ENCODE measurements at regions not wholly inside any gene's neighbourhood (a gene's known extent, or its start where the extent isn't known, plus 50 kb on each side); places are given as distances from the start of the nearest gene placed in this dataset.

DNA sequence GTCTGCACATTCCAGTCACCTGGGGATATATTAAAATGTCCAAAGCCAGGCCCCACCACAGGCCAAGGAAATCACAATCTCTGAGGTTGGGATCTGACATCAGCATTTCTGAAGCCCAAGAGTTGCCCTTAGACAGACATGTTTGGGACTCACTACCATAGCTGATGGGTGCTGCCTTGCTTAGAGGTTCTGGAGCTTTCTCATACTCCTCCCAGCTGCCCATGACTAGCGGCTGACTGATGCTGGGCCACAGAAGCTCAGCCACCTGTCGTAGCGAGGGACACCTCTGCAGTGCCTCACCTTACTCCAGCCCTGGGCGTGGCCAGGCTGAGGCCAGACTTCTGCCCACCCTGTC, 58.8 kb upstream of the XCR1 start:
- ATAC-seq: no peak
- TF ChIP-seq ZFP30 (CRISPR knock-in tag; IDR thresholded peaks at IDR 0.05): no peak
- TF ChIP-seq ZNF8 (CRISPR knock-in tag; IDR thresholded peaks at IDR 0.05): no peak
- TF ChIP-seq PPARA (CRISPR knock-in tag; IDR thresholded peaks at IDR 0.05; ENCODE audit: borderline replicate concordance): no peak
- TF ChIP-seq, protein P1, sequence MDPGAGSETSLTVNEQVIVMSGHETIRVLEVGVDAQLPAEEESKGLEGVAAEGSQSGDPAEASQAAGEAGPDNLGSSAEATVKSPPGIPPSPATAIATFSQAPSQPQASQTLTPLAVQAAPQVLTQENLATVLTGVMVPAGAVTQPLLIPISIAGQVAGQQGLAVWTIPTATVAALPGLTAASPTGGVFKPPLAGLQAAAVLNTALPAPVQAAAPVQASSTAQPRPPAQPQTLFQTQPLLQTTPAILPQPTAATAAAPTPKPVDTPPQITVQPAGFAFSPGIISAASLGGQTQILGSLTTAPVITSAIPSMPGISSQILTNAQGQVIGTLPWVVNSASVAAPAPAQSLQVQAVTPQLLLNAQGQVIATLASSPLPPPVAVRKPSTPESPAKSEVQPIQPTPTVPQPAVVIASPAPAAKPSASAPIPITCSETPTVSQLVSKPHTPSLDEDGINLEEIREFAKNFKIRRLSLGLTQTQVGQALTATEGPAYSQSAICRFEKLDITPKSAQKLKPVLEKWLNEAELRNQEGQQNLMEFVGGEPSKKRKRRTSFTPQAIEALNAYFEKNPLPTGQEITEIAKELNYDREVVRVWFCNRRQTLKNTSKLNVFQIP (CRISPR knock-in tag; IDR thresholded peaks at IDR 0.05; ENCODE audit: borderline replicate concordance, low read depth): no peak
- no peak for TF ChIP-seq TOX (CRISPR knock-in tag; IDR thresholded peaks at IDR 0.05; ENCODE audit: borderline replicate concordance)
- TF ChIP-seq, protein P2, sequence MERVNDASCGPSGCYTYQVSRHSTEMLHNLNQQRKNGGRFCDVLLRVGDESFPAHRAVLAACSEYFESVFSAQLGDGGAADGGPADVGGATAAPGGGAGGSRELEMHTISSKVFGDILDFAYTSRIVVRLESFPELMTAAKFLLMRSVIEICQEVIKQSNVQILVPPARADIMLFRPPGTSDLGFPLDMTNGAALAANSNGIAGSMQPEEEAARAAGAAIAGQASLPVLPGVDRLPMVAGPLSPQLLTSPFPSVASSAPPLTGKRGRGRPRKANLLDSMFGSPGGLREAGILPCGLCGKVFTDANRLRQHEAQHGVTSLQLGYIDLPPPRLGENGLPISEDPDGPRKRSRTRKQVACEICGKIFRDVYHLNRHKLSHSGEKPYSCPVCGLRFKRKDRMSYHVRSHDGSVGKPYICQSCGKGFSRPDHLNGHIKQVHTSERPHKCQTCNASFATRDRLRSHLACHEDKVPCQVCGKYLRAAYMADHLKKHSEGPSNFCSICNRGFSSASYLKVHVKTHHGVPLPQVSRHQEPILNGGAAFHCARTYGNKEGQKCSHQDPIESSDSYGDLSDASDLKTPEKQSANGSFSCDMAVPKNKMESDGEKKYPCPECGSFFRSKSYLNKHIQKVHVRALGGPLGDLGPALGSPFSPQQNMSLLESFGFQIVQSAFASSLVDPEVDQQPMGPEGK (CRISPR knock-in tag; IDR thresholded peaks at IDR 0.05; ENCODE audit: borderline replicate concordance): no peak

DNA sequence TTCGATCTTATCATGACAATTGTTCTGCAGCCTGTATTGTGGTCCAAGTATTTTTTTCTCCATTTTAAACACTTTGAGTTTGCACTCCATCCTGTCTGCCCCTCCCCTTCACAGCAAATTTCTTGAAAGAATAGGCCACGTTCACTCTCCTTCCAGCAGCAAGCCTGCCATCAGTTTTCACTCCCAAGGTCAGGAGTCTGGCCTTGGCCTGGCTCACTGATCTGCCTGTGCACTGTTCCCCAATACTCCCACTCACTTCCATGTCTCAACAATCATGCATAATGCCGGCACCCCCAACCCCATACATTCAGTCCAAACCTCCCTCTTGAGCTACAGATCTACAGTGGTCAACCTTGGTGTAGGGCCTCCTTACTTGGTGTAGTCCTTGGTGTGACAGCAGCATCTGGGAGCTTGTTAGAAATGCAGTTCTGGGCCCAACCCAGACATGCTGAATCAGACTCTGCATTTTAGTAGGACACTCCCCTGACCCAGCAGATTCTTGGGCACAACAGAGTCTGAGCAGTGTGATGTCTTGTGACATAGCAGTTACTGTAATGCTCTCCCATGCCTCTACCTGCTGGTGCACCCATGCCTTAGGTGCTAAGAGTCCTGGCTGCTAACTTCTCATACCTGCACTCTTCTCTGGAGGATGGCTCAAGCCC, 58.3 kb upstream of the XCR1 start:
- TF ChIP-seq ZFP30 (CRISPR knock-in tag; IDR thresholded peaks at IDR 0.05): no peak
- no peak for ATAC-seq

DNA sequence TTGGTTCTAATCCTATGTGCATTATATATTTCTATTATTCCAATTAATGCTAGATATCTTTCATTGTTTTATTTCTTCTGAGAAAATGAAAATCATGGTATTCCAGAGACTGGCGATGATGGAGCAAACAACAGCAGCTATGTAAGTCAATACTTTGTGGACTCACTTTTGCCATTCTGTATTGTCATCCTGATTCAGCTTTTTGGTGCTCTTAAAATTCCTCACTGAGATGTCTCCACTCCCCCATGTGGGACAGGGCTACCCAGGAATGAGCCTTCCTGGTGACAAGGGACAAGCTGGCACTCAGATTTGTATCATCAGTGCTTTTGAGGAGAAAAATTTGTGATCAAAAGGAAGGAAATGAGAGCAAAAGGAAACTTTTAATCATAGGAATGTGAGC, 56.7 kb upstream of the XCR1 start:
- TF ChIP-seq, protein P2 (CRISPR knock-in tag; IDR thresholded peaks at IDR 0.05; ENCODE audit: borderline replicate concordance): no peak
- TF ChIP-seq TOX (CRISPR knock-in tag; IDR thresholded peaks at IDR 0.05; ENCODE audit: borderline replicate concordance): no peak
- no peak for TF ChIP-seq GLIS3 (CRISPR knock-in tag; IDR thresholded peaks at IDR 0.05)
- TF ChIP-seq TCF4 (CRISPR knock-in tag; IDR thresholded peaks at IDR 0.05; ENCODE audit: borderline replicate concordance): no peak
- TF ChIP-seq ZNF8 (CRISPR knock-in tag; IDR thresholded peaks at IDR 0.05): no peak
- TF ChIP-seq SNAI2 (CRISPR knock-in tag; IDR thresholded peaks at IDR 0.05): no peak
- TF ChIP-seq PPARA (CRISPR knock-in tag; IDR thresholded peaks at IDR 0.05; ENCODE audit: borderline replicate concordance): no peak
- TF ChIP-seq OSR1 (CRISPR knock-in tag; IDR thresholded peaks at IDR 0.05): no peak
- no peak for TF ChIP-seq ZFP3 (CRISPR knock-in tag; IDR thresholded peaks at IDR 0.05)
- TF ChIP-seq, protein P3, sequence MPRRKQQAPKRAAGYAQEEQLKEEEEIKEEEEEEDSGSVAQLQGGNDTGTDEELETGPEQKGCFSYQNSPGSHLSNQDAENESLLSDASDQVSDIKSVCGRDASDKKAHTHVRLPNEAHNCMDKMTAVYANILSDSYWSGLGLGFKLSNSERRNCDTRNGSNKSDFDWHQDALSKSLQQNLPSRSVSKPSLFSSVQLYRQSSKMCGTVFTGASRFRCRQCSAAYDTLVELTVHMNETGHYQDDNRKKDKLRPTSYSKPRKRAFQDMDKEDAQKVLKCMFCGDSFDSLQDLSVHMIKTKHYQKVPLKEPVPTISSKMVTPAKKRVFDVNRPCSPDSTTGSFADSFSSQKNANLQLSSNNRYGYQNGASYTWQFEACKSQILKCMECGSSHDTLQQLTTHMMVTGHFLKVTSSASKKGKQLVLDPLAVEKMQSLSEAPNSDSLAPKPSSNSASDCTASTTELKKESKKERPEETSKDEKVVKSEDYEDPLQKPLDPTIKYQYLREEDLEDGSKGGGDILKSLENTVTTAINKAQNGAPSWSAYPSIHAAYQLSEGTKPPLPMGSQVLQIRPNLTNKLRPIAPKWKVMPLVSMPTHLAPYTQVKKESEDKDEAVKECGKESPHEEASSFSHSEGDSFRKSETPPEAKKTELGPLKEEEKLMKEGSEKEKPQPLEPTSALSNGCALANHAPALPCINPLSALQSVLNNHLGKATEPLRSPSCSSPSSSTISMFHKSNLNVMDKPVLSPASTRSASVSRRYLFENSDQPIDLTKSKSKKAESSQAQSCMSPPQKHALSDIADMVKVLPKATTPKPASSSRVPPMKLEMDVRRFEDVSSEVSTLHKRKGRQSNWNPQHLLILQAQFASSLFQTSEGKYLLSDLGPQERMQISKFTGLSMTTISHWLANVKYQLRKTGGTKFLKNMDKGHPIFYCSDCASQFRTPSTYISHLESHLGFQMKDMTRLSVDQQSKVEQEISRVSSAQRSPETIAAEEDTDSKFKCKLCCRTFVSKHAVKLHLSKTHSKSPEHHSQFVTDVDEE (CRISPR knock-in tag; IDR thresholded peaks at IDR 0.05): no peak
- TF ChIP-seq, protein P4, sequence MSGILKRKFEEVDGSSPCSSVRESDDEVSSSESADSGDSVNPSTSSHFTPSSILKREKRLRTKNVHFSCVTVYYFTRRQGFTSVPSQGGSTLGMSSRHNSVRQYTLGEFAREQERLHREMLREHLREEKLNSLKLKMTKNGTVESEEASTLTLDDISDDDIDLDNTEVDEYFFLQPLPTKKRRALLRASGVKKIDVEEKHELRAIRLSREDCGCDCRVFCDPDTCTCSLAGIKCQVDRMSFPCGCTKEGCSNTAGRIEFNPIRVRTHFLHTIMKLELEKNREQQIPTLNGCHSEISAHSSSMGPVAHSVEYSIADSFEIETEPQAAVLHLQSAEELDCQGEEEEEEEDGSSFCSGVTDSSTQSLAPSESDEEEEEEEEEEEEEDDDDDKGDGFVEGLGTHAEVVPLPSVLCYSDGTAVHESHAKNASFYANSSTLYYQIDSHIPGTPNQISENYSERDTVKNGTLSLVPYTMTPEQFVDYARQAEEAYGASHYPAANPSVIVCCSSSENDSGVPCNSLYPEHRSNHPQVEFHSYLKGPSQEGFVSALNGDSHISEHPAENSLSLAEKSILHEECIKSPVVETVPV (CRISPR knock-in tag; IDR thresholded peaks at IDR 0.05): no peak
- TF ChIP-seq, protein P5, sequence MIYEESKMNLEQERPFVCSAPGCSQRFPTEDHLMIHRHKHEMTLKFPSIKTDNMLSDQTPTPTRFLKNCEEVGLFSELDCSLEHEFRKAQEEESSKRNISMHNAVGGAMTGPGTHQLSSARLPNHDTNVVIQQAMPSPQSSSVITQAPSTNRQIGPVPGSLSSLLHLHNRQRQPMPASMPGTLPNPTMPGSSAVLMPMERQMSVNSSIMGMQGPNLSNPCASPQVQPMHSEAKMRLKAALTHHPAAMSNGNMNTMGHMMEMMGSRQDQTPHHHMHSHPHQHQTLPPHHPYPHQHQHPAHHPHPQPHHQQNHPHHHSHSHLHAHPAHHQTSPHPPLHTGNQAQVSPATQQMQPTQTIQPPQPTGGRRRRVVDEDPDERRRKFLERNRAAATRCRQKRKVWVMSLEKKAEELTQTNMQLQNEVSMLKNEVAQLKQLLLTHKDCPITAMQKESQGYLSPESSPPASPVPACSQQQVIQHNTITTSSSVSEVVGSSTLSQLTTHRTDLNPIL (CRISPR knock-in tag; IDR thresholded peaks at IDR 0.05; ENCODE audit: low read depth): no peak
- TF ChIP-seq CSDC2 (CRISPR knock-in tag; IDR thresholded peaks at IDR 0.05): no peak
- no peak for TF ChIP-seq BACH2 (CRISPR knock-in tag; IDR thresholded peaks at IDR 0.05; ENCODE audit: borderline replicate concordance)
- TF ChIP-seq, protein P1 (CRISPR knock-in tag; IDR thresholded peaks at IDR 0.05; ENCODE audit: borderline replicate concordance, low read depth): no peak
- TF ChIP-seq ZNF70 (CRISPR knock-in tag; IDR thresholded peaks at IDR 0.05): no peak
- no peak for TF ChIP-seq ESRRG (CRISPR knock-in tag; IDR thresholded peaks at IDR 0.05)
- TF ChIP-seq ISL1 (CRISPR knock-in tag; IDR thresholded peaks at IDR 0.05): no peak
- no peak for ATAC-seq
